ENCODE measurements at regions not wholly inside any gene's neighbourhood (a gene's known extent, or its start where the extent isn't known, plus 50 kb on each side); places are given as distances from the start of the nearest gene placed in this dataset.

GRCh38 chr5:130815246-130815645 lies 349.8 kb downstream of the HINT1 start:
- no peak for TF ChIP-seq POLR2A (IDR thresholded peaks at IDR 0.05)
- no peak for TF ChIP-seq CTCF (IDR thresholded peaks at IDR 0.05)
- H3K4me3 ChIP-seq = no peak overlapping the region
- H3K27ac ChIP-seq = no peak overlapping the region
- H3K36me3 ChIP-seq = no peaks in the 10 kb centered on the region
- no peaks in the 10 kb centered on the region for H3K27me3 ChIP-seq
- no peaks in the 10 kb centered on the region for H3K9me3 ChIP-seq
- no peak for DNase-seq
- H3K4me1 ChIP-seq = no peaks in the 10 kb centered on the region

- no peak for DNase-seq
- no peaks in the 10 kb centered on the region for H3K9me3 ChIP-seq
- TF ChIP-seq CTCF (IDR thresholded peaks at IDR 0.05) = no peak
- TF ChIP-seq POLR2A (IDR thresholded peaks at IDR 0.05) = no peak
- H3K4me1 ChIP-seq = no peaks in the 10 kb centered on the region
- no peaks in the 10 kb centered on the region for H3K36me3 ChIP-seq
- H3K27ac ChIP-seq = no peak overlapping the region
- no peak overlapping the region for H3K4me3 ChIP-seq
- no peaks in the 10 kb centered on the region for H3K27me3 ChIP-seq
Measured at GRCh38 chr5:130808691-130809090, 356.4 kb downstream of the HINT1 start.

GRCh38 chr5:130805648-130806047 lies 359.4 kb downstream of the HINT1 start:
- H3K4me3 ChIP-seq = no peak overlapping the region
- TF ChIP-seq CTCF (IDR thresholded peaks at IDR 0.05) = no peak
- no peak for TF ChIP-seq POLR2A (IDR thresholded peaks at IDR 0.05)
- no peak overlapping the region for H3K27ac ChIP-seq
- no peaks in the 10 kb centered on the region for H3K4me1 ChIP-seq
- no peaks in the 10 kb centered on the region for H3K36me3 ChIP-seq
- no peak for DNase-seq
- no peaks in the 10 kb centered on the region for H3K9me3 ChIP-seq
- H3K27me3 ChIP-seq = no peaks in the 10 kb centered on the region

- Histone ChIP-seq H3K4me1 (no peaks in the 10 kb centered on the region), H3K36me3 (no peaks in the 10 kb centered on the region), H3K27ac (no peak overlapping the region), H3K27me3 (no peaks in the 10 kb centered on the region), H3K4me3 (no peak overlapping the region), H3K9me3 (no peaks in the 10 kb centered on the region)
- DNase-seq = no peak
- TF ChIP-seq POLR2A (IDR thresholded peaks at IDR 0.05) (no peak), CTCF (IDR thresholded peaks at IDR 0.05) (no peak)
Measured at GRCh38 chr5:130805036-130805435, 360.0 kb downstream of the HINT1 start.

- no peaks in the 10 kb centered on the region for H3K36me3 ChIP-seq
- no peaks in the 10 kb centered on the region for H3K27me3 ChIP-seq
- no peaks in the 10 kb centered on the region for H3K9me3 ChIP-seq
- TF ChIP-seq CTCF (IDR thresholded peaks at IDR 0.05) (no peak), POLR2A (IDR thresholded peaks at IDR 0.05) (no peak)
- no peak for DNase-seq
- no peaks in the 10 kb centered on the region for H3K4me1 ChIP-seq
- no peak overlapping the region for H3K4me3 ChIP-seq
- H3K27ac ChIP-seq = no peak overlapping the region
Measured at GRCh38 chr5:130801963-130802362, 363.1 kb downstream of the HINT1 start.

GRCh38 chr5:130799015-130799414 lies 366.0 kb downstream of the HINT1 start:
- H3K36me3 ChIP-seq = no peaks in the 10 kb centered on the region
- no peaks in the 10 kb centered on the region for H3K9me3 ChIP-seq
- no peaks in the 10 kb centered on the region for H3K27me3 ChIP-seq
- H3K4me3 ChIP-seq = no peak overlapping the region
- no peaks in the 10 kb centered on the region for H3K4me1 ChIP-seq
- H3K27ac ChIP-seq = no peak overlapping the region
- no peak for TF ChIP-seq CTCF (IDR thresholded peaks at IDR 0.05)
- no peak for TF ChIP-seq POLR2A (IDR thresholded peaks at IDR 0.05)
- DNase-seq = no peak
